ENCODE measurements at regions not wholly inside any gene's neighbourhood (a gene's known extent, or its start where the extent isn't known, plus 50 kb on each side); places are given as distances from the start of the nearest gene placed in this dataset.

GRCh38 chr22:25354456-25354855 lies 135.0 kb downstream of the CRYBB2 start:
- intact Hi-C loops (cut with micrococcal nuclease) = no loop called here
- CTCF ChIA-PET = no interaction called here
- peaks cover 0 to 13% of the 10 kb centered on the region in 2 experiments for H3K36me3 ChIP-seq (ENCODE audit: control insufficient read depth in 2 of 2, extremely low read depth in 1 of 2, insufficient read depth in 2 of 2, low read length in 2 of 2)

More at GRCh38 chr22:25354456-25354855, 135.0 kb downstream of the CRYBB2 start:
- POLR2A ChIA-PET = no interaction called here
- Histone ChIP-seq H2AFZ (ENCODE audit: low read depth, low read length) (no peak overlapping the region), H3K4me3 (replicated peaks in 1 of 3; ENCODE audit: insufficient read depth in 1 of 3, low read depth in 1 of 3, low read length in 3 of 3) (no peak overlapping the region), H3K9me1 (replicated peaks; ENCODE audit: control insufficient read depth, extremely low read depth, insufficient read depth, low read length) (no peaks in the 10 kb centered on the region), H3K79me2 (ENCODE audit: control insufficient read depth, insufficient read depth, low read length) (no peaks in the 10 kb centered on the region), H3K4me2 (ENCODE audit: insufficient read depth, low read length) (no peak overlapping the region), H3K9me3 (replicated peaks; ENCODE audit: control insufficient read depth, insufficient read depth, low read length) (no peaks in the 10 kb centered on the region), H3K27me3 (ENCODE audit: control insufficient read depth in 2 of 2, insufficient read depth in 2 of 2, low read length in 2 of 2) (no peaks in the 10 kb centered on the region), H3K27ac (ENCODE audit: insufficient read depth, low read depth, low read length) (no peak overlapping the region), H4K20me1 (replicated peaks; ENCODE audit: control insufficient read depth, extremely low read depth, insufficient read depth, low read length) (no peaks in the 10 kb centered on the region), H3K9ac (replicated peaks; ENCODE audit: extremely low read depth, insufficient read depth, low read length) (no peak overlapping the region), H3K4me1 (ENCODE audit: control insufficient read depth, extremely low read depth, insufficient read depth, low read length) (no peaks in the 10 kb centered on the region)
- FAIRE-seq (no peak), DNase-seq (ENCODE audit: low read depth, low spot score) (no peak)
- BruUV-seq (replicated peaks) = no TSS peak
- dilution Hi-C loops (cut with MboI; ENCODE audit: extremely low pct_ligation_motif_present, low sequenced_read_pairs) = no loop called here
- TF ChIP-seq CTCF (IDR thresholded peaks at IDR 0.05; ENCODE audit: extremely low read depth in 1 of 2, insufficient read depth in 1 of 2, low read depth in 1 of 2, low read length in 2 of 2) (no peak), FOS (IDR thresholded peaks at IDR 0.05; ENCODE audit: borderline replicate concordance, insufficient read depth, low read length) (no peak), MYC (IDR thresholded peaks at IDR 0.05; ENCODE audit: low read depth, low read length) (no peak), JUN (IDR thresholded peaks at IDR 0.05; ENCODE audit: borderline replicate concordance, insufficient read depth, insufficient read length, low read depth) (no peak), EZH2 (IDR thresholded peaks at IDR 0.05; ENCODE audit: borderline replicate concordance, low read depth, low read length, severe bottlenecking) (no peak), POLR2A (IDR thresholded peaks at IDR 0.05; ENCODE audit: low read depth, low read length) (no peak), GATA2 (IDR thresholded peaks at IDR 0.05; ENCODE audit: insufficient read depth, insufficient read length, low read depth, low read length) (no peak), POLR2AphosphoS5 (IDR thresholded peaks at IDR 0.05; ENCODE audit: insufficient read depth, low read depth, low read length) (no peak)
- TF ChIP-seq, protein P1, sequence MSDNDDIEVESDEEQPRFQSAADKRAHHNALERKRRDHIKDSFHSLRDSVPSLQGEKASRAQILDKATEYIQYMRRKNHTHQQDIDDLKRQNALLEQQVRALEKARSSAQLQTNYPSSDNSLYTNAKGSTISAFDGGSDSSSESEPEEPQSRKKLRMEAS (IDR thresholded peaks at IDR 0.05; ENCODE audit: insufficient read depth, insufficient read length) = no peak
